Spleen (tissue), 7 donors: ENCODE measurements at regions not wholly inside any gene's neighbourhood (a gene's known extent, or its start where the extent isn't known, plus 50 kb on each side); places are given as distances from the start of the nearest gene placed in this dataset.

Source experiments
- CTCF ChIP-seq, 11 experiments: fragments of 200-600 bp in 7 of 11; fragments of 450-650 bp in 4 of 11; sonication (generic) in 4 of 11; IDR thresholded peaks in 8 of 11; conservative IDR thresholded peaks in 3 of 11; 1 replicate in 7 of 11; 2 replicates in 4 of 11; pipeline versions ENCODE4 v1.4.0 to v1.8.0; 2016 to 2021; ENCODE audit warnings: antibody characterized with exemption in 11 of 11, inconsistent platforms in 4 of 11, mild to moderate bottlenecking in 1 of 11
- POLR2A ChIP-seq, 3 donors: fragments of 450-650 bp; IDR thresholded peaks; one replicate each; pipeline ENCODE4 v1.5.1; 2017; ENCODE audit warnings: antibody characterized with exemption in 3 of 3, mild to moderate bottlenecking in 1 of 3
- POLR2AphosphoS5 ChIP-seq, 3 donors: sonication (generic); formaldehyde crosslinking; IDR thresholded peaks; one replicate each; pipeline ENCODE4 v1.5.1; 2017; ENCODE audit warnings: antibody characterized with exemption in 3 of 3
- donor health status: DM: no; HTN: no; CAD: no; lungs with moderate emphysema.
- donor health status: DM: no; HTN: no; CAD: no.
- donor health status: DM: no; HTN: no; CAD: no.

GRCh38 chr9:107938801-107939386 lies 449.3 kb upstream of the KLF4 start:
- TF ChIP-seq CTCF (IDR thresholded peaks at IDR 0.05 in 8 of 11, conservative IDR thresholded peaks at IDR 0.05 in 3 of 11) = no peak
- no peak for TF ChIP-seq POLR2AphosphoS5 (IDR thresholded peaks at IDR 0.05)
- TF ChIP-seq POLR2A (IDR thresholded peaks at IDR 0.05) = no peak
